ENCODE measurements at regions not wholly inside any gene's neighbourhood (a gene's known extent, or its start where the extent isn't known, plus 50 kb on each side); places are given as distances from the start of the nearest gene placed in this dataset.

GRCh38 chr2:105582952-105583660, 161.6 kb upstream of the NCK2 start:
- Histone ChIP-seq H3K9me3 (ENCODE audit: control insufficient read depth in 5 of 5, low read length in 5 of 5) (peaks cover 0 to 5% (median 4%) of the 10 kb centered on the region in 5 donors), H3K27ac (ENCODE audit: low read depth, low read length) (no peak overlapping the region), H3K36me3 (ENCODE audit: control insufficient read depth in 5 of 5, insufficient read depth in 5 of 5, low read length in 5 of 5) (no peaks in the 10 kb centered on the region), H3K9ac (ENCODE audit: low read length in 5 of 5) (no peak overlapping the region), H3K4me1 (ENCODE audit: control insufficient read depth in 5 of 5, insufficient read depth in 5 of 5, low read length in 5 of 5) (peaks cover 0 to 4% (median 0%) of the 10 kb centered on the region in 5 donors), H3K27me3 (ENCODE audit: control insufficient read depth in 5 of 5, insufficient read depth in 4 of 5, low read length in 5 of 5) (no peaks in the 10 kb centered on the region), H3K4me3 (ENCODE audit: low read depth in 1 of 5, low read length in 5 of 5) (no peak overlapping the region)

GRCh38 chr2:105581555-105581944, 163.2 kb upstream of the NCK2 start:
- Histone ChIP-seq H3K9ac (ENCODE audit: low read length in 5 of 5) (no peak overlapping the region), H3K4me1 (ENCODE audit: control insufficient read depth in 5 of 5, insufficient read depth in 5 of 5, low read length in 5 of 5) (peaks cover 0 to 8% (median 0%) of the 10 kb centered on the region in 5 donors), H3K27me3 (ENCODE audit: control insufficient read depth in 5 of 5, insufficient read depth in 4 of 5, low read length in 5 of 5) (no peaks in the 10 kb centered on the region), H3K9me3 (ENCODE audit: control insufficient read depth in 5 of 5, low read length in 5 of 5) (no peaks in the 10 kb centered on the region), H3K36me3 (ENCODE audit: control insufficient read depth in 5 of 5, insufficient read depth in 5 of 5, low read length in 5 of 5) (no peaks in the 10 kb centered on the region), H3K4me3 (ENCODE audit: low read depth in 1 of 5, low read length in 5 of 5) (no peak overlapping the region), H3K27ac (ENCODE audit: low read depth, low read length) (no peak overlapping the region)

GRCh38 chr2:105580870-105581554, 163.7 kb upstream of the NCK2 start:
- no peak overlapping the region for H3K9ac ChIP-seq (ENCODE audit: low read length in 5 of 5)
- no peak overlapping the region for H3K27ac ChIP-seq (ENCODE audit: low read depth, low read length)
- peaks cover 0 to 10% (median 0%) of the 10 kb centered on the region in 5 donors for H3K4me1 ChIP-seq (ENCODE audit: control insufficient read depth in 5 of 5, insufficient read depth in 5 of 5, low read length in 5 of 5)

GRCh38 chr2:105580216-105580615, 164.5 kb upstream of the NCK2 start:
- Histone ChIP-seq H3K4me1 (ENCODE audit: control insufficient read depth in 5 of 5, insufficient read depth in 5 of 5, low read length in 5 of 5) (peaks cover 0 to 13% (median 0%) of the 10 kb centered on the region in 5 donors), H3K36me3 (ENCODE audit: control insufficient read depth in 5 of 5, insufficient read depth in 5 of 5, low read length in 5 of 5) (no peaks in the 10 kb centered on the region), H3K9me3 (ENCODE audit: control insufficient read depth in 5 of 5, low read length in 5 of 5) (no peaks in the 10 kb centered on the region), H3K27ac (ENCODE audit: low read depth, low read length) (no peak overlapping the region), H3K27me3 (ENCODE audit: control insufficient read depth in 5 of 5, insufficient read depth in 4 of 5, low read length in 5 of 5) (peaks cover 0 to 2% (median 0%) of the 10 kb centered on the region in 5 donors), H3K4me3 (ENCODE audit: low read depth in 1 of 5, low read length in 5 of 5) (no peak overlapping the region), H3K9ac (ENCODE audit: low read length in 5 of 5) (no peak overlapping the region)

More at GRCh38 chr2:105580870-105581554, 163.7 kb upstream of the NCK2 start:
- Histone ChIP-seq H3K9me3 (ENCODE audit: control insufficient read depth in 5 of 5, low read length in 5 of 5) (no peaks in the 10 kb centered on the region), H3K4me3 (ENCODE audit: low read depth in 1 of 5, low read length in 5 of 5) (no peak overlapping the region), H3K27me3 (ENCODE audit: control insufficient read depth in 5 of 5, insufficient read depth in 4 of 5, low read length in 5 of 5) (no peaks in the 10 kb centered on the region), H3K36me3 (ENCODE audit: control insufficient read depth in 5 of 5, insufficient read depth in 5 of 5, low read length in 5 of 5) (no peaks in the 10 kb centered on the region)

- Histone ChIP-seq H3K27ac (ENCODE audit: low read depth, low read length) (no peak overlapping the region), H3K4me3 (ENCODE audit: low read depth in 1 of 5, low read length in 5 of 5) (no peak overlapping the region)
Measured at GRCh38 chr2:105578166-105578565, 166.5 kb upstream of the NCK2 start.

GRCh38 chr2:105577762-105578161, 166.9 kb upstream of the NCK2 start:
- no peak overlapping the region for H3K9ac ChIP-seq (ENCODE audit: low read length in 5 of 5)
- no peak overlapping the region for H3K27ac ChIP-seq (ENCODE audit: low read depth, low read length)
- H3K27me3 ChIP-seq (ENCODE audit: control insufficient read depth in 5 of 5, insufficient read depth in 4 of 5, low read length in 5 of 5), result peaks cover 0 to 2% (median 0%) of the 10 kb centered on the region in 5 donors
- H3K4me3 ChIP-seq (ENCODE audit: low read depth in 1 of 5, low read length in 5 of 5), result no peak overlapping the region
- H3K4me1 ChIP-seq (ENCODE audit: control insufficient read depth in 5 of 5, insufficient read depth in 5 of 5, low read length in 5 of 5), result peaks cover 0 to 25% (median 0%) of the 10 kb centered on the region in 5 donors
- no peaks in the 10 kb centered on the region for H3K36me3 ChIP-seq (ENCODE audit: control insufficient read depth in 5 of 5, insufficient read depth in 5 of 5, low read length in 5 of 5)
- H3K9me3 ChIP-seq (ENCODE audit: control insufficient read depth in 5 of 5, low read length in 5 of 5), result no peaks in the 10 kb centered on the region

More at GRCh38 chr2:105578166-105578565, 166.5 kb upstream of the NCK2 start:
- Histone ChIP-seq H3K9me3 (ENCODE audit: control insufficient read depth in 5 of 5, low read length in 5 of 5) (no peaks in the 10 kb centered on the region), H3K9ac (ENCODE audit: low read length in 5 of 5) (no peak overlapping the region), H3K4me1 (ENCODE audit: control insufficient read depth in 5 of 5, insufficient read depth in 5 of 5, low read length in 5 of 5) (peaks cover 0 to 22% (median 0%) of the 10 kb centered on the region in 5 donors), H3K36me3 (ENCODE audit: control insufficient read depth in 5 of 5, insufficient read depth in 5 of 5, low read length in 5 of 5) (no peaks in the 10 kb centered on the region), H3K27me3 (ENCODE audit: control insufficient read depth in 5 of 5, insufficient read depth in 4 of 5, low read length in 5 of 5) (peaks cover 0 to 2% (median 0%) of the 10 kb centered on the region in 5 donors)

- H3K27ac ChIP-seq (ENCODE audit: low read depth, low read length), result no peak overlapping the region
- H3K9ac ChIP-seq (ENCODE audit: low read length in 5 of 5), result no peak overlapping the region
Measured at GRCh38 chr2:105576440-105577241, 168.1 kb upstream of the NCK2 start.

GRCh38 chr2:105576050-105576439, 168.7 kb upstream of the NCK2 start:
- Histone ChIP-seq H3K4me3 (ENCODE audit: low read depth in 1 of 5, low read length in 5 of 5) (no peak overlapping the region), H3K27me3 (ENCODE audit: control insufficient read depth in 5 of 5, insufficient read depth in 4 of 5, low read length in 5 of 5) (peaks cover 0 to 2% (median 0%) of the 10 kb centered on the region in 5 donors), H3K9ac (ENCODE audit: low read length in 5 of 5) (no peak overlapping the region), H3K36me3 (ENCODE audit: control insufficient read depth in 5 of 5, insufficient read depth in 5 of 5, low read length in 5 of 5) (no peaks in the 10 kb centered on the region), H3K9me3 (ENCODE audit: control insufficient read depth in 5 of 5, low read length in 5 of 5) (no peaks in the 10 kb centered on the region), H3K27ac (ENCODE audit: low read depth, low read length) (no peak overlapping the region), H3K4me1 (ENCODE audit: control insufficient read depth in 5 of 5, insufficient read depth in 5 of 5, low read length in 5 of 5) (peaks cover 0 to 25% (median 0%) of the 10 kb centered on the region in 5 donors)

More at GRCh38 chr2:105576440-105577241, 168.1 kb upstream of the NCK2 start:
- H3K36me3 ChIP-seq (ENCODE audit: control insufficient read depth in 5 of 5, insufficient read depth in 5 of 5, low read length in 5 of 5), result no peaks in the 10 kb centered on the region
- H3K4me3 ChIP-seq (ENCODE audit: low read depth in 1 of 5, low read length in 5 of 5), result no peak overlapping the region
- H3K4me1 ChIP-seq (ENCODE audit: control insufficient read depth in 5 of 5, insufficient read depth in 5 of 5, low read length in 5 of 5), result peaks cover 0 to 25% (median 0%) of the 10 kb centered on the region in 5 donors
- H3K27me3 ChIP-seq (ENCODE audit: control insufficient read depth in 5 of 5, insufficient read depth in 4 of 5, low read length in 5 of 5), result peaks cover 0 to 2% (median 0%) of the 10 kb centered on the region in 5 donors
- no peaks in the 10 kb centered on the region for H3K9me3 ChIP-seq (ENCODE audit: control insufficient read depth in 5 of 5, low read length in 5 of 5)

- Histone ChIP-seq H3K4me3 (ENCODE audit: low read depth in 1 of 5, low read length in 5 of 5) (peak overlapping the region in 1 of 5 donors; percentile 43), H3K4me1 (ENCODE audit: control insufficient read depth in 5 of 5, insufficient read depth in 5 of 5, low read length in 5 of 5) (peaks cover 0 to 25% (median 0%) of the 10 kb centered on the region in 5 donors), H3K9me3 (ENCODE audit: control insufficient read depth in 5 of 5, low read length in 5 of 5) (no peaks in the 10 kb centered on the region), H3K27me3 (ENCODE audit: control insufficient read depth in 5 of 5, insufficient read depth in 4 of 5, low read length in 5 of 5) (peaks cover 0 to 2% (median 0%) of the 10 kb centered on the region in 5 donors), H3K36me3 (ENCODE audit: control insufficient read depth in 5 of 5, insufficient read depth in 5 of 5, low read length in 5 of 5) (no peaks in the 10 kb centered on the region), H3K9ac (ENCODE audit: low read length in 5 of 5) (no peak overlapping the region), H3K27ac (ENCODE audit: low read depth, low read length) (no peak overlapping the region)
Measured at GRCh38 chr2:105575499-105576025, 169.2 kb upstream of the NCK2 start.
